ENCODE measurements at regions not wholly inside any gene's neighbourhood (a gene's known extent, or its start where the extent isn't known, plus 50 kb on each side); places are given as distances from the start of the nearest gene placed in this dataset.

GRCh38 chr16:51762081-51762996 is 611.3 kb upstream of the SALL1 start:
- Histone ChIP-seq H3K27ac (ENCODE audit: low read depth, low read length) (no peak overlapping the region), H2AFZ (ENCODE audit: low read depth, low read length, poor library complexity, severe bottlenecking) (no peak overlapping the region), H3K4me3 (replicated peaks in 1 of 2; ENCODE audit: low read depth in 1 of 2, low read length in 2 of 2) (no peak overlapping the region)

More at GRCh38 chr16:51762081-51762996, 611.3 kb upstream of the SALL1 start:
- ChIA-PET CTCF (no interaction called here), RAD21 (ENCODE audit: low non-redundant PET in 1 of 2, low total read pairs in 2 of 2, uncharacterized antibody in 2 of 2, unreplicated experiment in 2 of 2) (no interaction called here), POLR2A (no interaction called here)
- BruUV-seq (replicated peaks) = no TSS peak
- DNase-seq (ENCODE audit: low read depth, low spot score) = no peak
- H3K4me1 ChIP-seq (ENCODE audit: control insufficient read depth in 1 of 2, insufficient read depth in 2 of 2, low read length in 2 of 2) = no peaks in the 10 kb centered on the region
- no peak overlapping the region for H3K4me2 ChIP-seq (ENCODE audit: low read length)
- no peak overlapping the region for H3K9ac ChIP-seq (ENCODE audit: low read length)
- no peaks in the 10 kb centered on the region for H3K27me3 ChIP-seq (ENCODE audit: insufficient read depth, low read length)
- no peaks in the 10 kb centered on the region for H3K79me2 ChIP-seq (ENCODE audit: insufficient read depth, low read length)
- peaks cover 0 to 3% of the 10 kb centered on the region in 2 experiments; a peak in 2 of 4 replicates for H3K9me3 ChIP-seq (ENCODE audit: control insufficient read depth in 1 of 2, insufficient read depth in 1 of 2, low read depth in 1 of 2, low read length in 2 of 2)
- intact Hi-C loops (cut with micrococcal nuclease) = no loop called here
- no peaks in the 10 kb centered on the region for H3K9me2 ChIP-seq (ENCODE audit: insufficient read depth)
- no peaks in the 10 kb centered on the region for H4K20me1 ChIP-seq (ENCODE audit: insufficient read depth)
- peak; percentile 67; the same call in 1 of the 2 replicates for ATAC-seq
- TF ChIP-seq SP1 (IDR thresholded peaks at IDR 0.05; ENCODE audit: low read depth) (no peak), FOSL1 (IDR thresholded peaks at IDR 0.05; ENCODE audit: low read depth) (no peak), EGR1 (IDR thresholded peaks at IDR 0.05; ENCODE audit: low read depth) (no peak), POLR2AphosphoS5 (IDR thresholded peaks at IDR 0.05; ENCODE audit: low read depth, low read length) (no peak), ZNF274 (IDR thresholded peaks at IDR 0.05; ENCODE audit: low read depth, low read length) (no peak), MAX (IDR thresholded peaks at IDR 0.05) (no peak), ZBTB33 (IDR thresholded peaks at IDR 0.05; ENCODE audit: extremely low read depth, insufficient replicate concordance, low read length) (no peak), SRF (IDR thresholded peaks at IDR 0.05; ENCODE audit: low read depth) (no peak), CEBPB (IDR thresholded peaks at IDR 0.05; ENCODE audit: low read depth) (no peak), EZH2phosphoT487 (IDR thresholded peaks at IDR 0.05; ENCODE audit: borderline replicate concordance) (no peak), TCF7L2 (IDR thresholded peaks at IDR 0.05; ENCODE audit: borderline replicate concordance, extremely low read depth, insufficient read depth, insufficient read length) (no peak), SIN3A (IDR thresholded peaks at IDR 0.05; ENCODE audit: low read depth) (no peak), RAD21 (IDR thresholded peaks at IDR 0.05; ENCODE audit: low read depth) (peak; percentile 24; the same call in 1 of the 2 replicates)
- TF ChIP-seq, protein P1, sequence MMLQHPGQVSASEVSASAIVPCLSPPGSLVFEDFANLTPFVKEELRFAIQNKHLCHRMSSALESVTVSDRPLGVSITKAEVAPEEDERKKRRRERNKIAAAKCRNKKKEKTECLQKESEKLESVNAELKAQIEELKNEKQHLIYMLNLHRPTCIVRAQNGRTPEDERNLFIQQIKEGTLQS (IDR thresholded peaks at IDR 0.05) = no peak
- TF ChIP-seq, protein P2, sequence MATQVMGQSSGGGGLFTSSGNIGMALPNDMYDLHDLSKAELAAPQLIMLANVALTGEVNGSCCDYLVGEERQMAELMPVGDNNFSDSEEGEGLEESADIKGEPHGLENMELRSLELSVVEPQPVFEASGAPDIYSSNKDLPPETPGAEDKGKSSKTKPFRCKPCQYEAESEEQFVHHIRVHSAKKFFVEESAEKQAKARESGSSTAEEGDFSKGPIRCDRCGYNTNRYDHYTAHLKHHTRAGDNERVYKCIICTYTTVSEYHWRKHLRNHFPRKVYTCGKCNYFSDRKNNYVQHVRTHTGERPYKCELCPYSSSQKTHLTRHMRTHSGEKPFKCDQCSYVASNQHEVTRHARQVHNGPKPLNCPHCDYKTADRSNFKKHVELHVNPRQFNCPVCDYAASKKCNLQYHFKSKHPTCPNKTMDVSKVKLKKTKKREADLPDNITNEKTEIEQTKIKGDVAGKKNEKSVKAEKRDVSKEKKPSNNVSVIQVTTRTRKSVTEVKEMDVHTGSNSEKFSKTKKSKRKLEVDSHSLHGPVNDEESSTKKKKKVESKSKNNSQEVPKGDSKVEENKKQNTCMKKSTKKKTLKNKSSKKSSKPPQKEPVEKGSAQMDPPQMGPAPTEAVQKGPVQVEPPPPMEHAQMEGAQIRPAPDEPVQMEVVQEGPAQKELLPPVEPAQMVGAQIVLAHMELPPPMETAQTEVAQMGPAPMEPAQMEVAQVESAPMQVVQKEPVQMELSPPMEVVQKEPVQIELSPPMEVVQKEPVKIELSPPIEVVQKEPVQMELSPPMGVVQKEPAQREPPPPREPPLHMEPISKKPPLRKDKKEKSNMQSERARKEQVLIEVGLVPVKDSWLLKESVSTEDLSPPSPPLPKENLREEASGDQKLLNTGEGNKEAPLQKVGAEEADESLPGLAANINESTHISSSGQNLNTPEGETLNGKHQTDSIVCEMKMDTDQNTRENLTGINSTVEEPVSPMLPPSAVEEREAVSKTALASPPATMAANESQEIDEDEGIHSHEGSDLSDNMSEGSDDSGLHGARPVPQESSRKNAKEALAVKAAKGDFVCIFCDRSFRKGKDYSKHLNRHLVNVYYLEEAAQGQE (IDR thresholded peaks at IDR 0.05; ENCODE audit: low read depth) = no peak
- TF ChIP-seq, protein P3, sequence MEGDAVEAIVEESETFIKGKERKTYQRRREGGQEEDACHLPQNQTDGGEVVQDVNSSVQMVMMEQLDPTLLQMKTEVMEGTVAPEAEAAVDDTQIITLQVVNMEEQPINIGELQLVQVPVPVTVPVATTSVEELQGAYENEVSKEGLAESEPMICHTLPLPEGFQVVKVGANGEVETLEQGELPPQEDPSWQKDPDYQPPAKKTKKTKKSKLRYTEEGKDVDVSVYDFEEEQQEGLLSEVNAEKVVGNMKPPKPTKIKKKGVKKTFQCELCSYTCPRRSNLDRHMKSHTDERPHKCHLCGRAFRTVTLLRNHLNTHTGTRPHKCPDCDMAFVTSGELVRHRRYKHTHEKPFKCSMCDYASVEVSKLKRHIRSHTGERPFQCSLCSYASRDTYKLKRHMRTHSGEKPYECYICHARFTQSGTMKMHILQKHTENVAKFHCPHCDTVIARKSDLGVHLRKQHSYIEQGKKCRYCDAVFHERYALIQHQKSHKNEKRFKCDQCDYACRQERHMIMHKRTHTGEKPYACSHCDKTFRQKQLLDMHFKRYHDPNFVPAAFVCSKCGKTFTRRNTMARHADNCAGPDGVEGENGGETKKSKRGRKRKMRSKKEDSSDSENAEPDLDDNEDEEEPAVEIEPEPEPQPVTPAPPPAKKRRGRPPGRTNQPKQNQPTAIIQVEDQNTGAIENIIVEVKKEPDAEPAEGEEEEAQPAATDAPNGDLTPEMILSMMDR (IDR thresholded peaks at IDR 0.05 in 2 of 3, conservative IDR thresholded peaks at IDR 0.05 in 1 of 3; ENCODE audit: borderline replicate concordance in 1 of 3, insufficient read depth in 1 of 3, low read depth in 2 of 3, low read length in 2 of 3) = peak in 2 of 3 experiments; percentile 60 to 72; a peak in 4 of 6 replicates
- H3K36me3 ChIP-seq (ENCODE audit: control insufficient read depth in 1 of 2, insufficient read depth in 2 of 2, low read length in 2 of 2) = no peaks in the 10 kb centered on the region
